ENCODE measurements at regions not wholly inside any gene's neighbourhood (a gene's known extent, or its start where the extent isn't known, plus 50 kb on each side); places are given as distances from the start of the nearest gene placed in this dataset.
"Not testable (repeated sequence)": the region's sequence is repeated elsewhere in the genome, so short reads cannot be mapped to it uniquely, and the experiment has no call there.

- DNase-seq (ENCODE audit: low spot score) = no peak
Observed at GRCh38 chr6:137399881-137400443, 94.2 kb downstream of the OLIG3 start.

GRCh38 chr6:137395316-137395715 is 98.9 kb downstream of the OLIG3 start:
- no peak for DNase-seq (ENCODE audit: low spot score)

- DNase-seq (ENCODE audit: low spot score) = no peak
Observed at GRCh38 chr6:137391061-137391814, 103.0 kb downstream of the OLIG3 start.

DNA sequence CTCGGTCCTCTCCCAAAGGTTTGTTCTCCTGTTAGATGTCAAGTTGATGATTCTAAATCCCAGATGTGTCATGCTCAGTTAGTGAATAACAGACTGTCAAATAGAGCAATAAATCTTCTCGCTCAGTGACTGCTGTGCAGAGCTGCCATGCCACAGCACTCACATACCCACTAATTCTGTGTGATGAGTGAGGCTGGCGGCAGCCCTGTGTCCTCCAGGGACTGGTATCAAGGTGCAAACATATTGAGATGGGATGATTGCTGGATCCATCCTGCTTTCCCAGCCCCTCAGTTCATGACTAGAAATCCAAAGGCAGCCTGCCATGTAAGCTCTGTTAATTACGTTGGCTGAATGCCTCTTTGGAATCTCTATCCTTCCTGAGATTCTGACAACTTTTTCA is 103.9 kb downstream of the OLIG3 start:
- DNase-seq (ENCODE audit: low spot score) = no peak

GRCh38 chr6:137389150-137389704 is 105.0 kb downstream of the OLIG3 start:
- DNase-seq (ENCODE audit: low spot score) = no peak

- DNase-seq (ENCODE audit: low spot score) = no peak
Observed at GRCh38 chr6:137387096-137387764, 107.0 kb downstream of the OLIG3 start.

DNA sequence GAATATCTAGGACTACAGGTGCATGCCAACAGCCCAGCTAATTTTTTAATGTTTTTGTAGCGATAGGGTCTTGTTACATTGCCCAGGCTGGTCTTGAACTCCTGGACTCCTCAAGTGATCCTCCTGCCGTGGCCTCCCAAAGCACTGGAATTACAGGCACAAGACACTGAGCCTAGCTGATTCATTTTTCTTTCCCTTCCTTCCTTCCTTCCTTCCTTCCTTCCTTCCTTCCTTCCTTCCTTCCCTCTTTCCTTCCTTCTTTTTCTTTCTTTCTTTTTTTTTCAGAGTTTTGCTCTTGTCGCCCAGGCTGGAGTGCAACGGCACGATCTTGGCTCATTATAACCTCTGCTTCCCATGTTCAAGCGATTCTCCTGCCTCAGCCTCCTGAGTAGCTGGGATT is 110.9 kb downstream of the OLIG3 start:
- DNase-seq (ENCODE audit: low spot score) = not testable (repeated sequence)

DNA sequence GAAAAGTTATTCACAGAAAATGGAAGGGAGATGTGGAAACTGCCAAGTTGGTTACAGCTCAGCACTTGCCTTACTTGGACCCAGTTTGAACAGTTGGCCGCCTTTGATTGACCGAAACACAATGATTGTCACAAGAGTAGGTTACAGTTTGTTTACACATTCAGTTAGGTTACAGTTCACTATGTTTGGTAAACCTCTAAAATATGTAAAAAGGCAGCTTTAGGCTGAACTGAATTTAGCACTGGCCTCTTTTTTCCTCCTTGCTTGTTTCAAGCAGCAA is 116.2 kb downstream of the OLIG3 start:
- DNase-seq (ENCODE audit: low spot score) = no peak

- no peak for DNase-seq (ENCODE audit: low spot score)
Observed at GRCh38 chr6:137373296-137373695, 120.9 kb downstream of the OLIG3 start.

DNA sequence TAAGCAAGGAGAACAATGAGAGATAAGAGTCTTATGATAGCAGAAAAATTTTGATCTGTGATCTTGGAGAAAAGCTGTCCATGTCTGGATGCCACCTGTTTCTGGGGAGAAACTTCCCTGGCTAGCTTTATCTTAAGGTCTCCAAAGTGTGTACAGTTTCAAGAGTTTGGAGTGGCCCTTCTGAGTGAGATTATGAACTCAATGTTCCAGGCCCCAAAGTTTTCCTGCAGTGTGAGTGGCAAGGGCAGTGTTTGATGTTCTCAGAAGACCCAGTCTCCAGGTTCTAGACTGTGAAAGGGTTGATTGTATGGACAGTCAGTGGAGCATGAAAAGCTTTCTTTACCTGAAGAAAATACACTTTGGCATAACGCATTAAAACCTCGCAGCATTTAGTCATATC is 121.7 kb downstream of the OLIG3 start:
- no peak for DNase-seq (ENCODE audit: low spot score)

DNA sequence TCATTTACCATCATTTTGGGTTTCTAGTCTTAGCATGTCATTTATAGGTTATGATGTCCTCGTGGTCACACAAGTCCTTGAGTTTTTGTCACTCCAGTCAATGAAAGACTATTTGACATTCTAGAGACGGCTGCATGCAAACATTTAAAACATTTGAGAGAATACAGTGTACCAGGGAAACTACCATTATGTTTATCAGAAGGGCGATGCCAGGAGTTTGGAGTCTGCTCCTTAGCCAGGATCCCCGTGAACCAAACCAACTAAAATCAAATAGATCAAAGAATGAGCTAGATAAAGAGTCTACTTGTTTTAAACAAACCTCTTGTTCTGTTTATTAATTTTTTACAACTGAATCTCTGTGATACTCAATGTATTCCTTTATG is 122.6 kb downstream of the OLIG3 start:
- DNase-seq (ENCODE audit: low spot score) = peak; percentile 11

GRCh38 chr6:137370871-137371633 is 123.1 kb downstream of the OLIG3 start:
- DNase-seq (ENCODE audit: low spot score) = no peak

DNA sequence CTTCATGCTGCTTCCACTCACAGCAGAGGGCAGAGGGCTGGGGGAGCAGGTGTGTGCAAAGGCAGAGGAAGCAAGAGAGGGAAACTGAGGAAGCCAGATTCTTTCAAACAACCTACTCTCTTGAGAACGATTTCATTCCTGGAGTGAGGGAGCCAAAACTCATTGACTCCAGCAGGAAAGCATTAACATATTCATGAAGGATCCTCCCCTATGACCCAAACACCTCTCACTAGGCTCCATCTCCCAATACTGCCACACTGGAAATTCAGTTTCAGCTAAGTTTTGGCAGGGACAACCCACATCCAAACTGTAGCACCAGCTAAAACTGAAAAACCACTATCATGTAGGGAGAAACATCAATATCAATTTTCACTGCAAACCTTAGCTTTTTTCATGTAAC is 125.1 kb downstream of the OLIG3 start:
- no peak for DNase-seq (ENCODE audit: low spot score)

- no peak for DNase-seq (ENCODE audit: low spot score)
Observed at GRCh38 chr6:137365707-137366437, 128.3 kb downstream of the OLIG3 start.

DNA sequence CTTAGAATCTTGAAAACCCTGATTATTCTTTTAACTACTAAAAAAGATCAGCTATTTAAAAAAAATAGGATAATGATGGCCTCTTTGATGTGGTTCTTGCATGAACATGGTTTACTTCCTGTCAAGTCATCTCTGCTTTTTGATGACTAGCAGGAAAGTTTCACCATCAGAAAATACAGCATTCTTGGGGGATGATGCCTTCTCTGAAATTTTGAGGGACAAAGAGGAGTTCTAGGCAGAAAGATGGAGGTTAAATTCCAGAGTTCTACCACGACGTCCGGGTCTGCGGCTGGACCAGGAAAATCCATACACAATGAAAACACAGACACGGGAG is 130.4 kb downstream of the OLIG3 start:
- peak; percentile 57 for DNase-seq (ENCODE audit: low spot score)

- DNase-seq (ENCODE audit: low spot score) = peak; percentile 82
Observed at GRCh38 chr6:137362878-137363804, 131.1 kb downstream of the OLIG3 start.

- no peak for DNase-seq (ENCODE audit: low spot score)
Observed at GRCh38 chr6:137361701-137362100, 132.5 kb downstream of the OLIG3 start.

DNA sequence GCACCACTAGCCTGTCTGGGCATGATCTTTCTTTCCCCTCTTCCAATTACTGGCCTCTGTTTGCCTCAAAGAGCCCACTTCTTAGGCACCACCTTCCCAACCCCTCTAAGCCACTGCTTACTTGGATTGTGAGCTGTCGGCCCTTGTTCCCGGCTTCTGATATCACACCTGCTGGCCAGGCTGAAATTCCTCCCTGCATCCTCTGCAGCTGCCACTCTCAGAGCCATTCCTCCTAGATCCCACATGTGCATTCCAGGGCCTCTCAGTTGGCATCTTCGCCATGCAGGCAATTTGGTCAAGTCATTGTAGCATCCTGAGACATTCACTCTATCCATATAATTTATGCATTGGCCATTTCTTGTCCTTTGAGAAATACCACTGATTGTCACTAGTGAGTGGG is 135.9 kb downstream of the OLIG3 start:
- no peak for DNase-seq (ENCODE audit: low spot score)

DNA sequence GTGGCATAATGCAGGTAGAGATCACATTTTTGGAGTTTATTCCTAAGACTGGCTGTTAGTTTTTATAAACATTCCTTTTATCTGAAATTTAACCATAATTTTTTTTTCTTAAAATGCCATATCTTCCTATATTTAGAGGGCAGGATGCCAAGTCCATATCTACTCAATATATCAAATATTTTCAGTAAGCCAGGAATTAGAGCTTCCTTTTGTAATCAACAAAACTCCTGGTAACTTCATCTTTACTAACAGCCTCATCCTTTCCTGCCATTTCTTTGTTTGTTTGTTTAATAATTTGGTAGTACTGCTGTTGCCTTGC is 136.3 kb downstream of the OLIG3 start:
- DNase-seq (ENCODE audit: low spot score) = no peak

- no peak for DNase-seq (ENCODE audit: low spot score)
Observed at GRCh38 chr6:137357263-137357947, 136.8 kb downstream of the OLIG3 start.
